ENCODE measurements at regions not wholly inside any gene's neighbourhood (a gene's known extent, or its start where the extent isn't known, plus 50 kb on each side); places are given as distances from the start of the nearest gene placed in this dataset.
"Not testable (repeated sequence)": the region's sequence is repeated elsewhere in the genome, so short reads cannot be mapped to it uniquely, and the experiment has no call there.

DNA sequence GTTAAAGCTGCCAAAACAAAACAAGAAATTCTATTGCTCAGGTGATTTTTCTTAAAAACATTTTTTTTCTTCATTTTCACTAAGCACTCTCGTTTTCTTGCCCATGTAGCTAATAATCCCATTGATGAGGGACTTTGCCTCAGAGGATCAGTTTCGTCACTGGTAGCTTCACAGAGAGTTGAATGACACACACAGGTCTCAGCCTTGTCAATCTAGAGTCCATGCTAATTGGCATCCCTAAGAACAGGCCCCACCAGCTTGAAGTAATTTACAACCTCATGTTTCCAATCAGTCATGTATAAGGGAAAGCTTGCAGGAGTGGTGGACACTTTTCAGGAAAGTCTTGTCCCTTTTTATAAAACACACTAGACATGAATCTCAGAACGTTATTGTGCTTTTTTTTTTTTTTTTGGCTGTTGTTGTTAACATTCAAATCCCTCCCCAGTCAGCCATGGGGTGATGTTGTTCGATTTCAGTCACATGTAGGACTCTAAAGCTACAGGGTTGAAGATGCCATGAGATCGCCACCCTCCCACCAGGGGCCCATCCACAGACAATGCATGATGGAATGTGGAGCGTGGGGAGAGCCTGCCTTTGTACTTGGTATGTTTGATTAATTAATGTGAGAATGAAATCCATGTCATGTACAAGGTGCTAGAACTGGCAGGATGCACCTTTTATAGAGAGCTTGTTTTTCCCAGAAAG lies 232.4 kb upstream of the FZD8 start:
- Histone ChIP-seq H3K36me3 (no peaks in the 10 kb centered on the region), H3K4me3 (no peak overlapping the region), H3K27me3 (no peaks in the 10 kb centered on the region), H3K9me3 (no peaks in the 10 kb centered on the region), H3K27ac (no peak overlapping the region), H3K4me1 (no peaks in the 10 kb centered on the region)
- TF ChIP-seq, protein P1, sequence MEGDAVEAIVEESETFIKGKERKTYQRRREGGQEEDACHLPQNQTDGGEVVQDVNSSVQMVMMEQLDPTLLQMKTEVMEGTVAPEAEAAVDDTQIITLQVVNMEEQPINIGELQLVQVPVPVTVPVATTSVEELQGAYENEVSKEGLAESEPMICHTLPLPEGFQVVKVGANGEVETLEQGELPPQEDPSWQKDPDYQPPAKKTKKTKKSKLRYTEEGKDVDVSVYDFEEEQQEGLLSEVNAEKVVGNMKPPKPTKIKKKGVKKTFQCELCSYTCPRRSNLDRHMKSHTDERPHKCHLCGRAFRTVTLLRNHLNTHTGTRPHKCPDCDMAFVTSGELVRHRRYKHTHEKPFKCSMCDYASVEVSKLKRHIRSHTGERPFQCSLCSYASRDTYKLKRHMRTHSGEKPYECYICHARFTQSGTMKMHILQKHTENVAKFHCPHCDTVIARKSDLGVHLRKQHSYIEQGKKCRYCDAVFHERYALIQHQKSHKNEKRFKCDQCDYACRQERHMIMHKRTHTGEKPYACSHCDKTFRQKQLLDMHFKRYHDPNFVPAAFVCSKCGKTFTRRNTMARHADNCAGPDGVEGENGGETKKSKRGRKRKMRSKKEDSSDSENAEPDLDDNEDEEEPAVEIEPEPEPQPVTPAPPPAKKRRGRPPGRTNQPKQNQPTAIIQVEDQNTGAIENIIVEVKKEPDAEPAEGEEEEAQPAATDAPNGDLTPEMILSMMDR (IDR thresholded peaks at IDR 0.05): no peak
- no peak for TF ChIP-seq POLR2A (IDR thresholded peaks at IDR 0.05)
- no peak for DNase-seq

DNA sequence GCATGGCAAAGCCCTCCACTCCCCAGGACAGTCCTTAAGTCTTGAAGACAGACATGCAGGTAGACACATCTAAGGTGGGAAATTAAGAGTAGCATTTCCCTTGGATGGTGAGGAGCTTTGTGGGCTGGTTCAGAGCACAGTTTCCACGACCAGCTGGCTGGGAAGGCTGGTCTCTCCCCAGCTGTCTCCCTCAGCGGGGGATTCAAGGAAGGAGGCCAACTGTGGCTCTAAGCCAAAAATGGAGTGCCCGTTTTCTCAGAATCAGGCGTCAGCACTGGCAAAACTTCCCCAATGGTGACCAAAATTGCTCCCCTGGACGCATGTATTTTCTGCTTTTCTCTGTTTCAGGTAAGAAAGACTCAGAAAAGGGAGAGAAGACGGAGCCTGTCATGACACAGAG lies 230.6 kb upstream of the FZD8 start:
- TF ChIP-seq, protein P1 (IDR thresholded peaks at IDR 0.05): no peak

DNA sequence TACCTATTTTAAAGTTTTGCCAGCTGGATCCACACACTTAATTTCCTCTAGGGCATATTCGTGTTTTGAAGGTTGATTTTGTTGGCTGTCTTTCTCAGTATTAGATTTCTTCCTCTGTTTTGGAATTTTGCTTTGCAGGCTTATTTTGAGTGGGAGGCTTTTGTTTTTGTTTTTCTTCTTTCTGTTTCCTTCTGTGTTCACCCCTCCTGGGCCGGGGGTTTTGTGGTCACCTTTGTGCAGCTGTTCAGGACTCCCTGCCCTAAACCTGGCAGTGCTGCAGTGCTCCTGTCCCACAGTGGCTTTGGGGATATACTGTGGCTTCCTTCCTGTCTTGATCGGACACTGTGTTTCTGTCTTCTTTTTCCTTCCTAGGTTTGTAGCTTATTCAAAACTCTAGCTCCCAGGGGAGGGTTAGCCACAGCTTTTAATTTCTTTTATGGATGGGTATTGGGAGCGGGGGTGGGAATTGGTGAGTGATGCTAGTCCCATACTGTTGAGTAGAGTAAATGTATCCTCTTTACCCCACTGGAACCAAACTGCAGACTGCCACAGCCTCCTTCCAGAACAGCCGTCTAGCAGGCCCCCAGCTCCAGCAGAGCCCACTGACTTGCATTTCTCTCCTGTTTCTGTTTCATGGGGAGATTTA lies 228.7 kb upstream of the FZD8 start:
- Histone ChIP-seq H3K4me1 (no peaks in the 10 kb centered on the region), H3K27me3 (no peaks in the 10 kb centered on the region), H3K4me3 (no peak overlapping the region), H3K9me3 (no peaks in the 10 kb centered on the region), H3K27ac (no peak overlapping the region), H3K36me3 (no peaks in the 10 kb centered on the region)
- DNase-seq: no peak
- no peak for TF ChIP-seq POLR2A (IDR thresholded peaks at IDR 0.05)
- TF ChIP-seq, protein P1 (IDR thresholded peaks at IDR 0.05): no peak

More for the DNA sequence above, 230.6 kb upstream of the FZD8 start:
- no peak overlapping the region for H3K27ac ChIP-seq
- H3K9me3 ChIP-seq: no peaks in the 10 kb centered on the region
- no peaks in the 10 kb centered on the region for H3K36me3 ChIP-seq
- no peak for DNase-seq
- H3K4me3 ChIP-seq: no peak overlapping the region
- H3K27me3 ChIP-seq: no peaks in the 10 kb centered on the region
- H3K4me1 ChIP-seq: no peaks in the 10 kb centered on the region

DNA sequence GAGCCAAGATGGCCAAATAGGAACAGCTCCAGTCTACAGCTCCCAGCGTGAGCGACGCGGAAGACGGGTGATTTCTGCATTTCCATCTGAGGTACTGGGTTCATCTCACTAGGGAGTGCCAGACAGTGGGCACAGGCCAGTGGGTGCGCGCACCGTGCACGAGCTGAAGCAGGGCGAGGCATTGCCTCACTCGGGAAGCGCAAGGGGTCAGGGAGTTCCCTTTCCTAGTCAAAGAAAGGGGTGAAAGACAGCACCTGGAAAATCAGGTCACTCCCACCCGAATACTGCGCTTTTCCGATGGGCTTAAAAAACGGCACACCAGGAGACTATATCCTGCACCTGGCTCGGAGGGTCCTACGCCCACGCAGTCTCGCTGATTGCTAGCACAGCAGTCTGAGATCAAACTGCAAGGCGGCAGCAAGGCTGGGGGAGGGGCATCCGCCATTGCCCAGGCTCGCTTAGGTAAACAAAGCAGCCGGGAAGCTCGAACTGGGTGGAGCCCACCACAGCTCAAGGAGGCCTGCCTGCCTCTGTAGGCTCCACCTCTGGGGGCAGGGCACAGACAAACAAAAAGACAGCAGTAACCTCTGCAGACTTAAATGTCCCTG lies 216.7 kb upstream of the FZD8 start:
- not testable (repeated sequence) for H3K4me1 ChIP-seq, H3K4me3 ChIP-seq, H3K36me3 ChIP-seq, DNase-seq, H3K27ac ChIP-seq, H3K9me3 ChIP-seq, H3K27me3 ChIP-seq

DNA sequence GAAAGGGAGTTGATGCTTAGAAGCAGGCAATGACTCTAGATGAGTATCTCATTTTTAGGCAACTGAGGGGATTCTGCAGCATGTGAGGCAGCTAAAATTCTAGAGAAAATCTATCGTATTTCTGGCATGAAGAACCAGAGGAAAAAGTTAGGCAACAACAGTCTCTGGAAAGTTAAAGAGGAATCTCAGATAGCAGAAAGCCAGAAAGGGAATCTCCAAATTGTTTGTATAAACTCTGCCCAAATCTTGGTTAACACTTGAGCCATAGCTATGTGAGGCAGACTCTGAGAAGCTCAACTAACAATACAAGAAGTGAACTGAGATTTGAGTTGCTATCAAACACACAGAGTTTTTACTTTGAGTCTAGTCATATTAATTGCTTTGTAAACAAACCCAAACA lies 215.8 kb upstream of the FZD8 start:
- no peak for TF ChIP-seq POLR2A (IDR thresholded peaks at IDR 0.05)
- TF ChIP-seq, protein P1 (IDR thresholded peaks at IDR 0.05): no peak
- Histone ChIP-seq H3K4me3 (no peak overlapping the region), H3K4me1 (no peaks in the 10 kb centered on the region), H3K27ac (no peak overlapping the region), H3K36me3 (no peaks in the 10 kb centered on the region), H3K9me3 (no peaks in the 10 kb centered on the region), H3K27me3 (no peaks in the 10 kb centered on the region)
- DNase-seq: no peak

DNA sequence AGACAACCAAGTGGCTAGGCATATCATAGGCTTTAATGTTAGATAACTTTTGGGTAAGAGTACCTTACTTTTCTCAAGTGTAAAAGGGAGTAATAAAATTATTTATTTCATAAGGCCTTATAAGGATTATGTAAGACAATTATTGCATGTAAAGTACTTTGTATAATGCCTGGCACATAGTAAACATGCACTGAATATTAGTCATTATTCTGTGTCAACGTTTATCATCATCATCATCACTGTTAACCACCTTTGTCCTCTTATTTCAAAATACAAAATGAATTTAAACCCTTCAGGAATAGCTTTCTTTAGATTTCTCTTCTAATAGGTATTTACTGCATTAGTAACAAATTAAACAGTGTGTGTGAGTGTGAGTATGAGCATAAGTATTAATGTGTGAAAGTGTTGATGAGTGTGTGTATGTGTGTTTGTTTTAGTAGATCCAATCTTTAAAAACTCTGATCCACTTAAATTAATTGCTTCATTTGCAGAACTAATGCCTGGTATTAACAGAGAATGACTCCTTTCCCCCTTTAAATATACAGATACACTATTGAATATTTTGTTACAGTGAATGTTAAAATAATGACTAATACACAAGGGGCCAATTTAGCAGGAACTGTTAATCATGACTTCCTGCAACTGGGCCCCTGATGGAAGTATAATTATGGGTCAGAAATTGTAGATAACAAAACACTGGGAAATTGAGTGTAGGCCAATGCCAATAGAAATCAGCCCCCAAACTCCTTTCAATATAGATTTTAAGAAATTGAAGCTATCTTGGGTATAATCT lies 213.3 kb upstream of the FZD8 start:
- Histone ChIP-seq H3K4me1 (no peaks in the 10 kb centered on the region), H3K9me3 (no peaks in the 10 kb centered on the region), H3K4me3 (no peak overlapping the region), H3K27me3 (no peaks in the 10 kb centered on the region), H3K36me3 (no peaks in the 10 kb centered on the region), H3K27ac (no peak overlapping the region)
- no peak for DNase-seq
- TF ChIP-seq POLR2A (IDR thresholded peaks at IDR 0.05): no peak
- TF ChIP-seq, protein P1 (IDR thresholded peaks at IDR 0.05): no peak

All from Peyer's patch (tissue), 4 donors.